ENCODE measurements at regions not wholly inside any gene's neighbourhood (a gene's known extent, or its start where the extent isn't known, plus 50 kb on each side); places are given as distances from the start of the nearest gene placed in this dataset.

GRCh38 chr20:5397393-5397792, 80.6 kb upstream of the PROKR2 start:
- Histone ChIP-seq H3K36me3 (no peaks in the 10 kb centered on the region), H3K9me3 (no peaks in the 10 kb centered on the region), H3K4me3 (no peak overlapping the region), H3K27me3 (no peaks in the 10 kb centered on the region), H3K27ac (no peak overlapping the region), H3K4me1 (no peaks in the 10 kb centered on the region)
- DNase-seq (no peak), ATAC-seq (no peak)
- intact Hi-C loops (cut with DNase I): no loop called here
- TF ChIP-seq CTCF (IDR thresholded peaks at IDR 0.05) (no peak), POLR2A (IDR thresholded peaks at IDR 0.05) (no peak)
- 55 to 70% (median 66%) methylated on average over 2 of the region's 2 CpGs for WGBS, 4 donors

- WGBS, 4 donors: 59 to 74% (median 67%) methylated on average over 9 of the region's 9 CpGs
- intact Hi-C loops (cut with DNase I): no loop called here
- no peaks in the 10 kb centered on the region for H3K4me1 ChIP-seq
- H3K36me3 ChIP-seq: no peaks in the 10 kb centered on the region
- ATAC-seq (no peak), DNase-seq (no peak)
- no peak for TF ChIP-seq CTCF (IDR thresholded peaks at IDR 0.05)
- TF ChIP-seq POLR2A (IDR thresholded peaks at IDR 0.05): no peak
- H3K9me3 ChIP-seq: no peaks in the 10 kb centered on the region
- no peaks in the 10 kb centered on the region for H3K27me3 ChIP-seq
- no peak overlapping the region for H3K4me3 ChIP-seq
- H3K27ac ChIP-seq: no peak overlapping the region
These were observed 79.4 kb upstream of the PROKR2 start for GRCh38 chr20:5395932-5396727.

- DNase-seq: no peak
- H3K27ac ChIP-seq: no peak overlapping the region
These were observed 76.6 kb upstream of the PROKR2 start for GRCh38 chr20:5393218-5393870.

More at GRCh38 chr20:5393218-5393870, 76.6 kb upstream of the PROKR2 start:
- Histone ChIP-seq H3K27me3 (no peaks in the 10 kb centered on the region), H3K9me3 (no peaks in the 10 kb centered on the region), H3K4me1 (no peaks in the 10 kb centered on the region), H3K4me3 (no peak overlapping the region), H3K36me3 (no peaks in the 10 kb centered on the region)
- WGBS, 4 donors: 46 to 53% (median 50%) methylated on average over 2 to 3 of the region's 3 CpGs
- ATAC-seq: no peak
- TF ChIP-seq CTCF (IDR thresholded peaks at IDR 0.05): no peak
- TF ChIP-seq POLR2A (IDR thresholded peaks at IDR 0.05): no peak
- intact Hi-C loops (cut with DNase I): no loop called here
